B cell (primary cell): ENCODE measurements at regions not wholly inside any gene's neighbourhood (a gene's known extent, or its start where the extent isn't known, plus 50 kb on each side); places are given as distances from the start of the nearest gene placed in this dataset.

Source experiments
- CTCF ChIP-seq: fragments of 200-600 bp; IDR thresholded peaks from one replicate; pipeline ENCODE4 v1.8.0; 2022; ENCODE audit warnings: antibody characterized with exemption, mild to moderate bottlenecking
- EZH2 ChIP-seq: IDR thresholded peaks from 2 replicates; pipeline ENCODE4 v1.6.1; 2012; ENCODE audit warnings: borderline replicate concordance, low read depth, mild to moderate bottlenecking, moderate library complexity, low read length; ENCODE audit not compliant: insufficient read depth, poor library complexity, severe bottlenecking

- TF ChIP-seq CTCF (no peak), EZH2 (no peak)
Measured at GRCh38 chr13:75091718-75092117, 390.3 kb downstream of the TBC1D4 start.
